AG10803 (cell line): ENCODE measurements at regions not wholly inside any gene's neighbourhood (a gene's known extent, or its start where the extent isn't known, plus 50 kb on each side); places are given as distances from the start of the nearest gene placed in this dataset.
A peak's percentile ranks its signal among the peaks of the same experiment; 100 is the strongest.
"Not testable (repeated sequence)": the region's sequence is repeated elsewhere in the genome, so short reads cannot be mapped to it uniquely, and the experiment has no call there.

Experiments used
- DNase-seq: peaks from one replicate; pipeline ENCODE4 v3.0.0; 2010; ENCODE audit warnings: low read depth
- H3K4me3 ChIP-seq: 2 replicates; pipeline ENCODE4 v1.5.1; 2011; ENCODE audit warnings: mild to moderate bottlenecking, low read length, control low read depth
- CTCF ChIP-seq: conservative IDR thresholded peaks from 2 replicates; pipeline ENCODE4 v1.5.1; 2011; ENCODE audit warnings: mild to moderate bottlenecking, low read length, control low read depth, inconsistent platforms

GRCh38 chr4:158958489-158959270 lies 144.2 kb upstream of the RAPGEF2 start:
- H3K4me3 ChIP-seq: no peak overlapping the region
- no peak for TF ChIP-seq CTCF
- DNase-seq: no peak

DNA sequence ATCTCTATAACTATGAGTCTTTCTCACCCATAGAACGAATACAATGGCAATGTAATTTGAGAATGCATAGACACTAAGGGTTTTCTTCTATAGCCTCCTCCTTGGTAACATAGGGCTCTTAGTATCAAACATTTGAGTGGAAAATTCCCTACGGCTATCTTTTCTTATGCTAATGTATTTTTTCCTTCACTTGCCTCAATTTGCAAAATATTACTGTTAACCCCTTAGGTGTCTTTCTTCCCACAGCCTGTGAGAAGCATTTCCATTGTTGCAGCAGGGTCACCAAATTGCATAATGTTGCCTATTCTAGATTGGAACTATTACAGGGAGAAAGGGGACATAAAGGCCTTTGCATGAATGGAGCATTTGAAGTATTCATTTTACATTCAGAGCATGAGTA lies 140.5 kb upstream of the RAPGEF2 start:
- H3K4me3 ChIP-seq: no peak overlapping the region
- no peak for TF ChIP-seq CTCF
- DNase-seq: no peak

GRCh38 chr4:158963282-158963681 lies 139.6 kb upstream of the RAPGEF2 start:
- not testable (repeated sequence) for H3K4me3 ChIP-seq, DNase-seq

GRCh38 chr4:158964114-158964727 lies 138.7 kb upstream of the RAPGEF2 start:
- no peak overlapping the region for H3K4me3 ChIP-seq
- TF ChIP-seq CTCF: no peak
- no peak for DNase-seq

- no peak for DNase-seq
Measured at GRCh38 chr4:158964728-158965124, 138.2 kb upstream of the RAPGEF2 start.

GRCh38 chr4:158965226-158965625 lies 137.7 kb upstream of the RAPGEF2 start:
- H3K4me3 ChIP-seq: no peak overlapping the region
- no peak for DNase-seq
- TF ChIP-seq CTCF: no peak

More at GRCh38 chr4:158964728-158965124, 138.2 kb upstream of the RAPGEF2 start:
- TF ChIP-seq CTCF: no peak
- no peak overlapping the region for H3K4me3 ChIP-seq

- TF ChIP-seq CTCF: no peak
- DNase-seq: peak; percentile 22
- H3K4me3 ChIP-seq: no peak overlapping the region
Measured at GRCh38 chr4:158966091-158966490, 136.8 kb upstream of the RAPGEF2 start.
